H1 (cell line): ENCODE measurements at regions not wholly inside any gene's neighbourhood (a gene's known extent, or its start where the extent isn't known, plus 50 kb on each side); places are given as distances from the start of the nearest gene placed in this dataset.

Experiments
- CTCF ChIA-PET: fragments of 300-600 bp; sonication (Branson Sonifier 250); formaldehyde crosslinking; loops from one replicate; lab custom pipeline; 2021; ENCODE audit not compliant: partially characterized antibody; lab: Charles Lee
- POLR2A ChIA-PET: fragments of 300-600 bp; sonication (Branson Sonifier 250); formaldehyde crosslinking; loops from one replicate; lab custom pipeline; 2021; ENCODE audit warnings: inconsistent platforms; ENCODE audit not compliant: partially characterized antibody; lab: Charles Lee
- DNase-seq, 2 experiments: peaks; one replicate each; pipeline versions ENCODE4 v3.0.0 to v3.0.0-alpha.2; 2010 to 2022; ENCODE audit warnings: low spot score in 2 of 2, low read depth in 1 of 2, mixed read lengths in 1 of 2
- FAIRE-seq: peaks from 2 replicates; lab custom pipeline; 2011; peaks lifted over from hg19 to GRCh38; lab: Jason Lieb, UNC
- H2AFZ ChIP-seq: 2 replicates; pipeline ENCODE4 v1.8.1; 2012; ENCODE audit warnings: low read length, inconsistent platforms
- H2AK5ac ChIP-seq: 2 replicates; pipeline ENCODE4 v1.6.1; 2013; ENCODE audit warnings: low read depth, low read length
- H2BK120ac ChIP-seq: replicated peaks from 2 replicates; pipeline ENCODE3; 2013; ENCODE audit warnings: low read depth, low read length, inconsistent platforms
- H2BK12ac ChIP-seq: 2 replicates; pipeline ENCODE4 v1.6.1; 2013; ENCODE audit warnings: low read depth, low read length
- H2BK15ac ChIP-seq: 2 replicates; pipeline ENCODE4 v1.6.1; 2013; ENCODE audit warnings: low read length
- H2BK20ac ChIP-seq: 2 replicates; pipeline ENCODE4 v1.6.1; 2013; ENCODE audit warnings: low read length
- H2BK5ac ChIP-seq: 2 replicates; pipeline ENCODE4 v1.6.1; 2013; ENCODE audit warnings: low read depth, low read length
- H3K14ac ChIP-seq: 2 replicates; pipeline ENCODE4 v1.6.1; 2013; ENCODE audit warnings: inconsistent platforms; ENCODE audit not compliant: insufficient read length
- H3K18ac ChIP-seq: 2 replicates; pipeline ENCODE4 v1.6.1; 2013; ENCODE audit warnings: low read length; ENCODE audit errors: extremely low read depth
- H3K23ac ChIP-seq: 2 replicates; pipeline ENCODE4 v1.6.1; 2013; ENCODE audit warnings: inconsistent platforms; ENCODE audit not compliant: insufficient read length
- H3K23me2 ChIP-seq: 2 replicates; pipeline ENCODE4 v1.6.1; 2013; ENCODE audit warnings: low read depth, low read length
- H3K27ac ChIP-seq: 2 replicates; pipeline ENCODE4 v1.6.1; 2011; ENCODE audit warnings: low read depth, low read length, inconsistent platforms
- H3K27me3 ChIP-seq, 4 experiments: replicated peaks in 1 of 4; 1 replicate in 1 of 4; 2 replicates in 3 of 4; pipeline versions ENCODE4 v1.6.1 to v1.8.1; 2011 to 2013; ENCODE audit warnings: low read length in 3 of 4, mild to moderate bottlenecking in 3 of 4, inconsistent platforms in 2 of 4, mixed read lengths in 2 of 4, moderate library complexity in 1 of 4; ENCODE audit not compliant: control insufficient read depth in 3 of 4, insufficient read depth in 3 of 4; ENCODE audit errors: extremely low read depth in 1 of 4
- H3K36me3 ChIP-seq, 4 experiments: 2 replicates each; pipeline versions ENCODE4 v1.6.1 to v1.8.1; 2011 to 2013; ENCODE audit warnings: mild to moderate bottlenecking in 4 of 4, low read length in 3 of 4, moderate library complexity in 2 of 4, control low read depth in 1 of 4, inconsistent platforms in 1 of 4; ENCODE audit not compliant: insufficient read depth in 4 of 4, control insufficient read depth in 2 of 4
- H3K4ac ChIP-seq: replicated peaks from 2 replicates; pipeline ENCODE3; 2013; ENCODE audit warnings: low read length, low read depth, mixed read lengths, inconsistent platforms; ENCODE audit not compliant: insufficient read length
- H3K4me1 ChIP-seq, 4 experiments: replicated peaks in 1 of 4; 1 replicate in 1 of 4; 2 replicates in 3 of 4; pipeline versions ENCODE4 v1.6.1 to v1.8.1; 2011 to 2013; ENCODE audit warnings: low read length in 3 of 4, inconsistent platforms in 2 of 4, mixed read lengths in 1 of 4; ENCODE audit not compliant: insufficient read depth in 4 of 4, control insufficient read depth in 3 of 4
- H3K4me2 ChIP-seq, 2 experiments: 2 replicates each; pipeline versions ENCODE4 v1.6.1 to v1.8.1; 2011 to 2013; ENCODE audit warnings: low read depth in 2 of 2, low read length in 2 of 2, control low read depth in 1 of 2, inconsistent platforms in 1 of 2, mild to moderate bottlenecking in 1 of 2; ENCODE audit not compliant: insufficient read depth in 1 of 2
- H3K4me3 ChIP-seq, 4 experiments: fragments of 200-600, 300-600 bp in 1 of 4; sonication (generic), shearing (Covaris generic), sonication (Bioruptor Twin) in 1 of 4; 2 replicates each; pipeline versions ENCODE4 v1.5.1 to v1.8.1; 2011 to 2016; ENCODE audit warnings: low read length in 4 of 4, low read depth in 3 of 4, control low read depth in 2 of 4, inconsistent platforms in 2 of 4, mild to moderate bottlenecking in 2 of 4, mixed read lengths in 1 of 4, moderate library complexity in 1 of 4; ENCODE audit not compliant: insufficient read depth in 2 of 4; ENCODE audit errors: extremely low read depth in 1 of 4
- H3K56ac ChIP-seq: replicated peaks from 2 replicates; pipeline ENCODE3; 2013; ENCODE audit warnings: low read depth, mild to moderate bottlenecking, mixed read lengths, low read length, inconsistent platforms; ENCODE audit not compliant: insufficient read length
- H3K79me1 ChIP-seq: 2 replicates; pipeline ENCODE4 v1.6.1; 2013; ENCODE audit warnings: low read depth, low read length, control low read depth
- H3K79me2 ChIP-seq, 2 experiments: 2 replicates each; pipeline versions ENCODE4 v1.6.1 to v1.8.1; 2012 to 2013; ENCODE audit warnings: low read length in 2 of 2, mild to moderate bottlenecking in 2 of 2, inconsistent platforms in 1 of 2; ENCODE audit not compliant: insufficient read depth in 2 of 2, control insufficient read depth in 1 of 2
- H3K9ac ChIP-seq, 4 experiments: replicated peaks in 1 of 4; 1 replicate in 1 of 4; 2 replicates in 3 of 4; pipeline versions ENCODE4 v1.6.1 to v1.8.1; 2011 to 2013; ENCODE audit warnings: low read depth in 3 of 4, low read length in 3 of 4, control low read depth in 2 of 4, mild to moderate bottlenecking in 2 of 4, moderate library complexity in 2 of 4, inconsistent platforms in 1 of 4; ENCODE audit errors: extremely low read depth in 1 of 4
- H3K9me3 ChIP-seq, 2 experiments: 2 replicates each; pipeline versions ENCODE4 v1.6.1 to v1.8.1; 2012 to 2013; ENCODE audit warnings: mild to moderate bottlenecking in 2 of 2, moderate library complexity in 2 of 2, control low read depth in 1 of 2, inconsistent platforms in 1 of 2, low read depth in 1 of 2, low read length in 1 of 2, mixed read lengths in 1 of 2; ENCODE audit not compliant: insufficient read depth in 2 of 2
- H4K20me1 ChIP-seq, 2 experiments: replicated peaks in 1 of 2; 2 replicates each; pipeline versions ENCODE3 to v1.8.1; 2011 to 2013; ENCODE audit warnings: inconsistent platforms in 2 of 2, low read length in 2 of 2, mild to moderate bottlenecking in 1 of 2; ENCODE audit not compliant: insufficient read depth in 2 of 2, control insufficient read depth in 1 of 2
- H4K5ac ChIP-seq: 2 replicates; pipeline ENCODE4 v1.6.1; 2013; ENCODE audit warnings: low read length, low read depth, mixed read lengths, inconsistent platforms; ENCODE audit not compliant: insufficient read length
- H4K8ac ChIP-seq: 2 replicates; pipeline ENCODE4 v1.8.0; 2013; ENCODE audit warnings: mild to moderate bottlenecking, moderate library complexity, low read length, inconsistent platforms; ENCODE audit not compliant: insufficient read depth; ENCODE audit errors: extremely low read depth
- H4K91ac ChIP-seq: replicated peaks from 2 replicates; pipeline ENCODE3; 2013; ENCODE audit warnings: low read length, mixed read lengths, inconsistent platforms; ENCODE audit not compliant: insufficient read length
- MAFK ChIP-seq: IDR thresholded peaks from 2 replicates; pipeline ENCODE4 v1.6.1; 2012; ENCODE audit warnings: low read depth, mild to moderate bottlenecking, improper control_type of control experiment, low read length
- TEAD4 ChIP-seq: IDR thresholded peaks from 2 replicates; pipeline ENCODE4 v1.6.1; 2012; ENCODE audit warnings: low read depth, low read length, inconsistent platforms, mixed read lengths
- WGBS, 2 experiments: shearing (Covaris generic) in 1 of 2; methylation state at CpG; one replicate each; pipeline versions ENCODE4 v1.1.6 to v1.1.7; 2013 to 2015; ENCODE audit warnings: low lambda C conversion rate in 2 of 2, mixed read lengths in 2 of 2, inconsistent platforms in 1 of 2, low coverage in 1 of 2, missing lambda C conversion rate in 1 of 2; ENCODE audit not compliant: insufficient replicate concordance in 2 of 2, insufficient coverage in 1 of 2, insufficient read length in 1 of 2; ENCODE audit errors: extremely low coverage in 1 of 2, missing lambda C conversion rate in 1 of 2; 5-methylcytosine and 5-hydroxymethylcytosine counted together
- TF ChIP-seq, protein P1 (sequence below), 3 experiments: IDR thresholded peaks; 1 replicate in 2 of 3; 2 replicates in 1 of 3; pipeline versions ENCODE4 v1.5.1 to v1.6.1; 2011; ENCODE audit warnings: low read length in 3 of 3, mild to moderate bottlenecking in 3 of 3, inconsistent platforms in 2 of 3, low read depth in 1 of 3, moderate library complexity in 1 of 3; ENCODE audit not compliant: insufficient read depth in 1 of 3; ENCODE audit errors: control extremely low read depth in 1 of 3
- TF ChIP-seq, protein P2 (sequence below): IDR thresholded peaks from 2 replicates; pipeline ENCODE4 v1.6.1; 2012; ENCODE audit warnings: inconsistent platforms
- TF ChIP-seq, protein P3 (sequence below): IDR thresholded peaks from 2 replicates; pipeline ENCODE4 v1.6.1; 2011; ENCODE audit warnings: low read depth, mild to moderate bottlenecking, low read length; ENCODE audit not compliant: insufficient read depth

DNA sequence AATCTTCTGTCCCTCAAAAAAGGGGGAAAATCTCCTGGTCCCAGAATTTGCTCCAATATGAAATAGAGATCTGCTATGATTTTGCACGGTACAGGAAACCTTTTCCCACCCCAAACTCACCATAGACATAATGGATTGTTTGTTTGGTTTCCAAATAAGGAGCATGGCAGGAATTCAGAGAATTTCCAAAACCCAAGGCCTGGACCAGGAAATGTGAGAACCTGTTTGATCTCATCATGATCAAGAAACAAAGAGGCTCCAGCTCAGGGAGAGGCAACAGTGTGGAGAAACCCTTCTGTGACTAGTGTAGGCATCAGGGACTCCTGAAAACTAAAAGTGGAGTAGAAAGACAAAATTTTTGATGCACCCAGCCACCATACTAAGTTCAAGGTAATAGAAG is 1548.1 kb upstream of the LRRTM3 start:
- no peak overlapping the region for H4K91ac ChIP-seq
- FAIRE-seq (no peak), DNase-seq (no peak)
- H3K36me3 ChIP-seq: no peaks in the 10 kb centered on the region
- CTCF ChIA-PET: no interaction called here
- no peak overlapping the region for H2BK120ac ChIP-seq
- no peaks in the 10 kb centered on the region; a peak in 1 of 7 replicates for H3K4me1 ChIP-seq
- H3K9ac ChIP-seq: no peak overlapping the region
- no peaks in the 10 kb centered on the region for H3K79me1 ChIP-seq
- no peak overlapping the region for H3K4me3 ChIP-seq
- no peaks in the 10 kb centered on the region for H3K27me3 ChIP-seq
- H4K8ac ChIP-seq: no peak overlapping the region
- H3K79me2 ChIP-seq: no peaks in the 10 kb centered on the region
- WGBS, 2 experiments: 80% methylated on average over 1 of the region's 1 CpG; no CpG with 5 or more reads in 1 of the 2 experiments
- no peak overlapping the region for H2BK20ac ChIP-seq
- H3K9me3 ChIP-seq: no peaks in the 10 kb centered on the region
- no peak overlapping the region for H3K18ac ChIP-seq
- H2AK5ac ChIP-seq: no peak overlapping the region
- H3K27ac ChIP-seq: no peak overlapping the region
- no peak overlapping the region for H3K4ac ChIP-seq
- no peaks in the 10 kb centered on the region for H4K20me1 ChIP-seq
- peak overlapping the region; percentile 71 for H2AFZ ChIP-seq
- H3K23me2 ChIP-seq: no peaks in the 10 kb centered on the region; the same call in 1 of the 2 replicates
- no peak overlapping the region for H3K23ac ChIP-seq
- no peak overlapping the region for H4K5ac ChIP-seq
- no peak overlapping the region for H3K14ac ChIP-seq
- POLR2A ChIA-PET: no interaction called here
- peak; percentile 76 for TF ChIP-seq TEAD4
- TF ChIP-seq, protein P1, sequence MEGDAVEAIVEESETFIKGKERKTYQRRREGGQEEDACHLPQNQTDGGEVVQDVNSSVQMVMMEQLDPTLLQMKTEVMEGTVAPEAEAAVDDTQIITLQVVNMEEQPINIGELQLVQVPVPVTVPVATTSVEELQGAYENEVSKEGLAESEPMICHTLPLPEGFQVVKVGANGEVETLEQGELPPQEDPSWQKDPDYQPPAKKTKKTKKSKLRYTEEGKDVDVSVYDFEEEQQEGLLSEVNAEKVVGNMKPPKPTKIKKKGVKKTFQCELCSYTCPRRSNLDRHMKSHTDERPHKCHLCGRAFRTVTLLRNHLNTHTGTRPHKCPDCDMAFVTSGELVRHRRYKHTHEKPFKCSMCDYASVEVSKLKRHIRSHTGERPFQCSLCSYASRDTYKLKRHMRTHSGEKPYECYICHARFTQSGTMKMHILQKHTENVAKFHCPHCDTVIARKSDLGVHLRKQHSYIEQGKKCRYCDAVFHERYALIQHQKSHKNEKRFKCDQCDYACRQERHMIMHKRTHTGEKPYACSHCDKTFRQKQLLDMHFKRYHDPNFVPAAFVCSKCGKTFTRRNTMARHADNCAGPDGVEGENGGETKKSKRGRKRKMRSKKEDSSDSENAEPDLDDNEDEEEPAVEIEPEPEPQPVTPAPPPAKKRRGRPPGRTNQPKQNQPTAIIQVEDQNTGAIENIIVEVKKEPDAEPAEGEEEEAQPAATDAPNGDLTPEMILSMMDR (IDR thresholded peaks at IDR 0.05; ENCODE audit: control extremely low read depth in 1 of 3, insufficient read depth in 1 of 3, low read depth in 1 of 3, low read length in 3 of 3): no peak
- TF ChIP-seq, protein P2, sequence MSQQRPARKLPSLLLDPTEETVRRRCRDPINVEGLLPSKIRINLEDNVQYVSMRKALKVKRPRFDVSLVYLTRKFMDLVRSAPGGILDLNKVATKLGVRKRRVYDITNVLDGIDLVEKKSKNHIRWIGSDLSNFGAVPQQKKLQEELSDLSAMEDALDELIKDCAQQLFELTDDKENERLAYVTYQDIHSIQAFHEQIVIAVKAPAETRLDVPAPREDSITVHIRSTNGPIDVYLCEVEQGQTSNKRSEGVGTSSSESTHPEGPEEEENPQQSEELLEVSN: no peak
- no peak for TF ChIP-seq MAFK
- TF ChIP-seq, protein P3, sequence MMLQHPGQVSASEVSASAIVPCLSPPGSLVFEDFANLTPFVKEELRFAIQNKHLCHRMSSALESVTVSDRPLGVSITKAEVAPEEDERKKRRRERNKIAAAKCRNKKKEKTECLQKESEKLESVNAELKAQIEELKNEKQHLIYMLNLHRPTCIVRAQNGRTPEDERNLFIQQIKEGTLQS: no peak
- no peak overlapping the region for H2BK15ac ChIP-seq
- H3K56ac ChIP-seq: no peak overlapping the region
- no peak overlapping the region for H2BK5ac ChIP-seq
- no peak overlapping the region for H3K4me2 ChIP-seq
- H2BK12ac ChIP-seq: no peak overlapping the region
